Body of pancreas (tissue), 4 donors: ENCODE measurements at regions not wholly inside any gene's neighbourhood (a gene's known extent, or its start where the extent isn't known, plus 50 kb on each side); places are given as distances from the start of the nearest gene placed in this dataset.
A peak's percentile ranks its signal among the peaks of the same experiment; 100 is the strongest.

ENCODE experiments used
- ATAC-seq: fragments of 150-250 bp; one replicate; pipeline ENCODE4 v1.9.1; 2016
- DNase-seq, 4 donors: peaks; one replicate each; pipeline ENCODE4 v3.0.0-alpha.2; 2019
- H3K27ac ChIP-seq, 4 donors: fragments of 200-600 bp; sonication (generic); 1 replicate in 3 of 4; 2 replicates in 1 of 4; pipeline versions ENCODE4 v1.5.1 to v1.6.1; 2016 to 2019; ENCODE audit warnings: mild to moderate bottlenecking in 1 of 4, mixed read lengths in 1 of 4, moderate library complexity in 1 of 4
- H3K27me3 ChIP-seq, 2 donors: fragments of 200-600 bp; sonication (generic); one replicate each; pipeline ENCODE4 v1.6.0; 2016; ENCODE audit warnings: mild to moderate bottlenecking in 1 of 2
- H3K36me3 ChIP-seq, 2 donors: fragments of 200-600 bp; sonication (generic); replicated peaks in 1 of 2; 2 replicates each; pipeline ENCODE4 v1.5.1; 2016; ENCODE audit warnings: low read depth in 2 of 2; ENCODE audit not compliant: insufficient read depth in 1 of 2
- H3K4me1 ChIP-seq: fragments of 200-600 bp; sonication (generic); one replicate; pipeline ENCODE4 v1.6.0; 2016
- H3K4me3 ChIP-seq, 2 donors: fragments of 200-600 bp; sonication (generic); 1 replicate in 1 of 2; 2 replicates in 1 of 2; pipeline ENCODE4 v1.5.1; 2016 to 2019
- H3K9me3 ChIP-seq, 3 donors: fragments of 200-600 bp; sonication (generic); 1 replicate in 2 of 3; 2 replicates in 1 of 3; pipeline ENCODE4 v1.5.1; 2016
- POLR2A ChIP-seq, 3 donors: fragments of 450-650 bp; IDR thresholded peaks; one replicate each; pipeline ENCODE4 v1.6.1; 2016; ENCODE audit warnings: antibody characterized with exemption in 3 of 3, mild to moderate bottlenecking in 2 of 3
- WGBS, 2 donors: methylation state at CpG; one replicate each; pipeline ENCODE4 v1.1.5; 2017; 5-methylcytosine and 5-hydroxymethylcytosine counted together
- intact Hi-C: fragments of 100-400 bp; cut with DNase I; formaldehyde crosslinking; loops from one replicate; pipeline ENCODE4 v1.15.1; 2023
- TF ChIP-seq, protein P1 (sequence below), 7 experiments: fragments of 450-650 bp in 4 of 7; fragments of 200-600 bp in 3 of 7; sonication (generic) in 3 of 7; IDR thresholded peaks; one replicate each; pipeline ENCODE4 v1.5.1; 2016 to 2019; ENCODE audit warnings: antibody characterized with exemption in 7 of 7

DNA sequence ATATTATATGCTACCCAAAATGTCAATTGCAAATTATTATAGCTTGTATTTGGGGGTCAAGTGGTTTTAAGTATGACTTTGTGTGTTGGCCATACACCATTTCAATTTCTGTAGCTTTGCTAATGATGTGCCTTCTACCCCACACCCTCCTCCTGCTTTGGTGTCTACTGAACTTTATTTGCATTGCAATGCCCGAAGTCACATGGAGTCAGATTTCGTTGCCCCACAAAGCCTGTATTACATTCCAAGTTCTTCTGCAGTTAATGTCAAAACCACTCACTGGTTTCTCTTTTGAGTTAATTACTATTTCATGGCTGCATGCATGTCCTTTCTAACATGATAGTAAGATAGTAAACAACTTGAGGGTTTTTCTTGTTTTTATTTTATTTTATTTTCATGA lies 528.9 kb downstream of the RIT2 start:
- Histone ChIP-seq H3K4me1 (no peaks in the 10 kb centered on the region), H3K4me3 (no peak overlapping the region), H3K9me3 (no peaks in the 10 kb centered on the region), H3K36me3 (no peaks in the 10 kb centered on the region), H3K27me3 (no peaks in the 10 kb centered on the region), H3K27ac (no peak overlapping the region)
- intact Hi-C loops, result no loop called here
- ATAC-seq, result no peak
- TF ChIP-seq, protein P1, sequence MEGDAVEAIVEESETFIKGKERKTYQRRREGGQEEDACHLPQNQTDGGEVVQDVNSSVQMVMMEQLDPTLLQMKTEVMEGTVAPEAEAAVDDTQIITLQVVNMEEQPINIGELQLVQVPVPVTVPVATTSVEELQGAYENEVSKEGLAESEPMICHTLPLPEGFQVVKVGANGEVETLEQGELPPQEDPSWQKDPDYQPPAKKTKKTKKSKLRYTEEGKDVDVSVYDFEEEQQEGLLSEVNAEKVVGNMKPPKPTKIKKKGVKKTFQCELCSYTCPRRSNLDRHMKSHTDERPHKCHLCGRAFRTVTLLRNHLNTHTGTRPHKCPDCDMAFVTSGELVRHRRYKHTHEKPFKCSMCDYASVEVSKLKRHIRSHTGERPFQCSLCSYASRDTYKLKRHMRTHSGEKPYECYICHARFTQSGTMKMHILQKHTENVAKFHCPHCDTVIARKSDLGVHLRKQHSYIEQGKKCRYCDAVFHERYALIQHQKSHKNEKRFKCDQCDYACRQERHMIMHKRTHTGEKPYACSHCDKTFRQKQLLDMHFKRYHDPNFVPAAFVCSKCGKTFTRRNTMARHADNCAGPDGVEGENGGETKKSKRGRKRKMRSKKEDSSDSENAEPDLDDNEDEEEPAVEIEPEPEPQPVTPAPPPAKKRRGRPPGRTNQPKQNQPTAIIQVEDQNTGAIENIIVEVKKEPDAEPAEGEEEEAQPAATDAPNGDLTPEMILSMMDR (IDR thresholded peaks at IDR 0.05), result no peak
- TF ChIP-seq POLR2A (IDR thresholded peaks at IDR 0.05), result no peak
- DNase-seq, result no peak
- WGBS, 2 donors, result 34 to 41% methylated on average over 2 of the region's 2 CpGs

DNA sequence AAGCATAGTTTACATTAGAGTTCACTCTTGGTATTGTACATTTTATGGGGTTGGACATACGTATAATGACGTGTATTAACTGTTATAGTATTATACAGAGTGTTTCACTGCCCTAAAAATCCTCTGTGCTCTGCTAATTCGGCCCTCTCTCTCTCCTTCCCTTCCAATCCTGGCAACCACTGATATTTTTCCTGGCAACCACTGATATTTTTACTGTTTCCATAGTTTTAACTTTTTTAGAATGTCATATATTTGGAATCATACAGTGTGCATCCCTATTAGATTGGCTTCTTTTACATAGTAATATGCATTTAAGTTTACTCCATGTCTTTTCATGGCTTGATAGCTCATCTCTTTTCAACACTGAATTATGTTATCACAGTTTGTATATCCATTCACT lies 526.7 kb downstream of the RIT2 start:
- no peaks in the 10 kb centered on the region for H3K36me3 ChIP-seq
- ATAC-seq, result no peak
- no peak for TF ChIP-seq POLR2A (IDR thresholded peaks at IDR 0.05)
- TF ChIP-seq, protein P1 (IDR thresholded peaks at IDR 0.05), result no peak
- intact Hi-C loops, result no loop called here
- H3K4me1 ChIP-seq, result no peaks in the 10 kb centered on the region
- WGBS, 2 donors, result 43 to 52% methylated on average over 3 of the region's 3 CpGs
- no peak overlapping the region for H3K27ac ChIP-seq
- DNase-seq, result no peak
- no peaks in the 10 kb centered on the region for H3K9me3 ChIP-seq
- no peak overlapping the region for H3K4me3 ChIP-seq
- no peaks in the 10 kb centered on the region for H3K27me3 ChIP-seq

DNA sequence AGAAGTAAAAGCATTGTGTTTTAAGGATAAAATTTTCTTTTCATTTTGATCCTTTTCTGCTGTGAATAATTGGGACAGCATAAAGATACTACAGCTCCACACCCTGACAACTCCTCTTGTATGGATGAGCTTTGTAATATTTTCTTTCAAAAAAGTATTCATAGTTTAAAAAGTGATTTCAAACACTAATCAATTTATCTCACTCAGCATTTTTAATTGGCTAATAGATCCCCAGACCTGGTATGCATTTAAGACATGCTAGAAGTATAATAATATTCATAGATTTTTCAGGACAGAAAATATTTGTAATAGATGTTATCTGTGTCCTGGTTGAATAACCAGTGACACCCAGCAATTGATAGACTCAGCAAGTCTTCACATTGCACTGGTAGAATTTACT lies 510.7 kb downstream of the RIT2 start:
- no peaks in the 10 kb centered on the region for H3K27me3 ChIP-seq
- H3K27ac ChIP-seq, result no peak overlapping the region
- H3K9me3 ChIP-seq, result no peaks in the 10 kb centered on the region
- ATAC-seq (no peak), DNase-seq (no peak)
- H3K4me1 ChIP-seq, result no peaks in the 10 kb centered on the region
- H3K36me3 ChIP-seq, result no peaks in the 10 kb centered on the region
- intact Hi-C loops, result no loop called here
- TF ChIP-seq, protein P1 (IDR thresholded peaks at IDR 0.05), result no peak
- TF ChIP-seq POLR2A (IDR thresholded peaks at IDR 0.05), result no peak
- no peak overlapping the region for H3K4me3 ChIP-seq

DNA sequence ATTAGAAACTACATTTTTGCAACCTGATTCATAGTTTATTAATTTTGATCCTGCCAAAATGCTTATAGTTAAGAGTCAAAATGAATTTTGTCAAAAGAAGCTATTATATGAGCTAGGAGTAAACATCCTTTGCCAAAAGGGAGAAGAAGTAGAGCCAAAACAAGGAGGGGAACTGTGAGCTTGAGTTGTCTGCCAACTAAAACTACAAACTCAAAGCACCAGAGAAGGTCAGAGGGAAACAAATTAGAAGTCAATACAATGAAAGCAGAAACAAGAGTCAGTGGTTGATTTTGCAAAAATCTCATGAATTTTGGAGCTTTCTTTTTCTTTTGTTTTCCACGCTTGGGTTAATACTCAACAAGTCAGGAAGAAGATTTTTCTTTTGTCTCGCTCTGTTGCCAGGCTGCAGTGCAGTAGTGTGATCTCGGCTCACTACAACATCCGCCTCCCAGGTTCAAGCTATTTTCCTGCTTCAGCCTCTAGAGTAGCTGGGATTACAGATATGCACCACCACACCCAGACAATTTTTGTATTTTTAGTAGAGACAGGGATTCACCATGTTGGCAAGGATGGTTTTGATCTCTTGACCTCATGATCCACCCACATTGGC lies 508.5 kb downstream of the RIT2 start:
- ATAC-seq (no peak), DNase-seq (peak in 1 of 4 donors; percentile 13)
- TF ChIP-seq, protein P1 (IDR thresholded peaks at IDR 0.05), result no peak
- no peak for TF ChIP-seq POLR2A (IDR thresholded peaks at IDR 0.05)
- no peaks in the 10 kb centered on the region for H3K4me1 ChIP-seq
- intact Hi-C loops, result no loop called here
- H3K27ac ChIP-seq, result no peak overlapping the region
- no peaks in the 10 kb centered on the region for H3K27me3 ChIP-seq
- H3K36me3 ChIP-seq, result no peaks in the 10 kb centered on the region
- no peak overlapping the region for H3K4me3 ChIP-seq
- no peaks in the 10 kb centered on the region for H3K9me3 ChIP-seq
- WGBS, 2 donors, result 81% methylated on average over 4 of the region's 4 CpGs

DNA sequence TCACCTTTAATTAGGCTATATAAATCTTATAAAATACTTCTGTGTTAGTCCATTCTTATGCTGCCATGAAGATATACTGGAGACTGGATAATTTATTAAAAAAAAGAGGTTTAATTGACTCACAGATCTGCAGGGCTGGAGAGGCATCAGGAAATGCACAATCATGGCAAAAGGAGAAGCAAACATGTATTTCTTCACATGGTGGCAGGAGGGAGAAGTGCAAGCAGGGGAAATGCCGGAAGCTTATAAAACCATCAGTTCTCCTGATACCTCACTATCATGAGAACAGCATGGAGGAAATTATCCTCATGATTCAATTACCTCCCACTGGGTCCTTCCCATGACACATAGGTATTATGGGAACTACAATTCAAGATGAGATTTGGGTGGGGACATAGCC lies 504.4 kb downstream of the RIT2 start:
- TF ChIP-seq, protein P1 (IDR thresholded peaks at IDR 0.05), result no peak
- TF ChIP-seq POLR2A (IDR thresholded peaks at IDR 0.05), result no peak
- H3K9me3 ChIP-seq, result no peaks in the 10 kb centered on the region
- no peaks in the 10 kb centered on the region for H3K36me3 ChIP-seq
- no peak overlapping the region for H3K27ac ChIP-seq
- intact Hi-C loops, result no loop called here
- no peak for DNase-seq
- no peaks in the 10 kb centered on the region for H3K27me3 ChIP-seq
- no peak for ATAC-seq
- 80 to 100% methylated on average over 1 of the region's 1 CpG for WGBS, 2 donors
- no peaks in the 10 kb centered on the region for H3K4me1 ChIP-seq
- no peak overlapping the region for H3K4me3 ChIP-seq
